ENCODE measurements at regions not wholly inside any gene's neighbourhood (a gene's known extent, or its start where the extent isn't known, plus 50 kb on each side); places are given as distances from the start of the nearest gene placed in this dataset.
"Not testable (repeated sequence)": the region's sequence is repeated elsewhere in the genome, so short reads cannot be mapped to it uniquely, and the experiment has no call there.

DNA sequence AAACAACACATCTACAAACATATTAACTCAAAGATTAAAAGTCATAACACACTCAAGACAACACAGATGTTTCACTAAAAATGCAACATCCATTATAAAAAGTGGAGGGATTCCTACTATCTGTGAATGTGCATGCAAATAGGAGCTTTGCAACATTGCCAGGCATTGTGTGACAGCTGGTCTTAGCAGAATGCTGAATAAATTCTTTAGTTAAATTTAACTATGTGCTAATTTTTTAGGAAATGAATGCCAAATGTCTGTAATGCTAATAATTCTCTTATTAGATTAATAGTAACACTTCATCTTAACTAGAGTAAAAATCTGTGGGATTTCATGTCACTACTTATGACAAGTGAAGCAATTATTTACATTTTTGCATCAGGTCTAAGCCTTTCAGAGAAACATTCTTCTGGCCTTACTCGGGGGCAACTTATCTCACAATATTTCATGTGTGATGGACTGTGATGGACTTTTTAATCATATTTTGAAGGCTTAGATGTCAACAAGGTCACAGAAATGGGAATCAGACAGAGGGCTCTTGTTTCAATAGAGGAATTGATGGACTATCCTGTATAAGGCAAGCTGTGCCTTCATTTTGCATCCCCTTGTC is 524.6 kb upstream of the KCND2 start:
- DNase-seq: no peak

DNA sequence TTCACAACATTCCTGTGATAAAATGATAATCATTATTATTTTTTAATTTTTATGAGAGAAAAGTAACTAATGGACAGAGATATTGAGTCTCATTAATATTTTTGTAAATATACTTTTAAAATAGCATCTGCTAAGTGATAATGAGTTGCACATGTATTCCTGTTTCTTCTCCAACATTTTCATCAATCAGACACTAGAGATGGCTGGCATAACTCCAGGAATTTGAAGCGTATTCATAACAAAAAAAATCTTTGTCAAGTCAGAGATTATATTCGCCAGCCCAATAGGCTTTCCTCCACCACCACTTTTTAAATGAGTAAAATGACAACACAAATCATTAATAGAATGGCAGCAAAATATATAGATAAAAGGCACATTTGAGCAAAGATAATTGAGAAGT is 524.0 kb upstream of the KCND2 start:
- DNase-seq: no peak

DNA sequence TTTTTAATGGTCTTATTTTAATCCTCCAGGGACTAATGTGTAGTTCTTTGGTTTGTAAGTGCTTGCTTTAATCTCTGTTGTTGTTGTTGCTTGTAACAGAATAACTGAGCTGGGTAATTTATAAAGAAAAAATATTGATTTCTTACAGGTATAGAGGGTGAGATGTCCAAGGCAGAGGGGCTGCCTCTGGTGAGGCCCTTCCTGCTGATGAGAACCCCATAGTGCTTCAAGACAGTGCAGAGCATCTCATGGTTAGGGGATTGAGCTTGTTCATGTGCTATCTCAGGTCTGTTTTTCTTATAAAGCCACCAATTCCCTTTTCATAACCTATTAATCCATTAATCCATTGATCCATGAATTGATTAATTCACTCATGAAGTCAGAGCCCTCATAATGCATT is 516.3 kb upstream of the KCND2 start:
- no peak for DNase-seq

DNA sequence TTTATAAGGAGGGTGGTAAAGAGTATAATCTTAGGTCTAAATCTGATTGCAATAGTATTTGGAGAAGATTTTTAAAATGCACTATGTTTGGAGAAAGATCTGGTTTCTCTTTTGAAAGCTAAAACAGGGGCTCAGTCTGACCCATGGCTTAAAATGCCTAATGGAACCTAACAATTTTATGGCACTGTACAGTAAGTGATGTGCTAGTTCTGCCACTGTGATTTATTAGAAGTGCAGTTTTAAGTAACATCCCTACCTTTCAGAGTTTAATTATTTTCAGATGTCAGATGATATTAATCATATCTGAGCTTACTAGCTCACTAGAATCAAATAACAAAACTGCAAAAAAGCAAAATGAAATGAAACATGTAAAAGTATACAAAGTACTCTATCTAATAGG is 514.7 kb upstream of the KCND2 start:
- DNase-seq: no peak

DNA sequence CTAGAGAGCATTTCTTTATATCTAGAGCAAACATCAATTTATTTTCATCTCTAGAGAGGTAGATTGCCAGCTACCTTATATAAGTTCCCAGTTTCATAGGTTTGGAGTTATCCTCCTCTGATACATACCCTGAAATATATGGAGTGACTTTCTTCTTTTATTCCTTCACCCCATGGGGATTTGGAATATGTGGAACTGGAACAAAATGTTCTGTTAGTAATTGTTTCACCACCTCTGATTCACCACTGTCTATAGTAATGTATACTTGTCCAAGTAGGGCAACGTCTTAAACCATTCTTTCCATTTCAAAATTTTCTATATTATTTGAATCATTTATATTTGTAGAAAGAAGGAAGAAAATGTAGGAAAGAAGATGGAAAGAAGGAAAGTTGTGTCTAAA is 511.2 kb upstream of the KCND2 start:
- no peak for DNase-seq

DNA sequence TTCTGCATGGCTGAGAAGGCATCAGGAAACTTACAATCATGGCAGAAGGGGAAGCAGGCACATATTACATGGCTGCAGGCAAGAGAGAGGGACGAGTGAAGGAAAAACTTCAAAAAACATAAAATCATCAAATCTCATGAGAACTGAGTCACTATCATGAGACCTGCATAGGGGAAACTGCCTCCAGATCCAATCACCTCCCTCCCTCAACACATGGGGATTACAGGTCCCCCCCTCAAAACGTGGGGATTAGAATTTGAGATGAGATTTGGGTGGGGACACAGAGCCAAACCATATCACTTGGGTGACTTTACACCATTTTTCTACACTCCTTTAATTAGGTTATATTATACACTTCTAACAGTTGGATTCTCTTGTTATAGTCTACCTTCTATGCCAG is 490.7 kb upstream of the KCND2 start:
- no peak for DNase-seq

DNA sequence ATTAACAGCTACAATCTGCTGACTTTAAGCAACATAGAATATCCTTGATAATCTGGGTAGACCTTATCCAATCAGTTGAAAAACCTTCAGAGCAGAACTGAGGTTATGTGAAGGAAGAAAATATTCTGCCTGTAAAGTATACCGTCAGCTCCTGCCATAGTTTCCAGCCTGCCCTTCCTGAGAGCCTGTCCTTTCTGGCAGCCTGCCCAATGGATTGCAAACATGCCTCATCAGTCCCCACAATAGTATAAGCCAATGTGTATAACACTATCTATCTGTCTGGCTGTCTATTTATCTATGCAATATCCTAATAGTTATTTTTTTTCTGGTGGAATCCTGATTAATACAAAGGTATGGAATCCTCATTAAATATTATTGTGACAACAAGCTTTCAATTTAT is 489.2 kb upstream of the KCND2 start:
- no peak for DNase-seq

DNA sequence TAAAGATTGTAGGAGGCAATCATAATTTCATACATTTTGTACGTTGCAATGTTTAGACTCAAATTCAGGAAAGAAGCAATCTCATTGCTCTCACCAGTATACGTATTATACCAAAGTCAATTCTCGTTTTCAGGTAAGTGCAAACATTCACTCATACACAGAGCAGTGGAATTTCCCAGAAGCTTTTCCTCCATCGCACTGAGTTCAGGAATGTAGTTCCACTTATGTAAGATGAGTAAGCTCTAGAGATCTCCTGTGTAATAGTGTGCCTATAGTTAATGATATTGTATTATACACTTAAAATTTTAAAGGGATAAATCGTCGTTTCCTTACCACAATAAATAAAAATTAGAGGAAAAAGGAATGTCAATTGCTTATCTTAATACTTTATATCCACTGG is 470.8 kb upstream of the KCND2 start:
- no peak for DNase-seq

DNA sequence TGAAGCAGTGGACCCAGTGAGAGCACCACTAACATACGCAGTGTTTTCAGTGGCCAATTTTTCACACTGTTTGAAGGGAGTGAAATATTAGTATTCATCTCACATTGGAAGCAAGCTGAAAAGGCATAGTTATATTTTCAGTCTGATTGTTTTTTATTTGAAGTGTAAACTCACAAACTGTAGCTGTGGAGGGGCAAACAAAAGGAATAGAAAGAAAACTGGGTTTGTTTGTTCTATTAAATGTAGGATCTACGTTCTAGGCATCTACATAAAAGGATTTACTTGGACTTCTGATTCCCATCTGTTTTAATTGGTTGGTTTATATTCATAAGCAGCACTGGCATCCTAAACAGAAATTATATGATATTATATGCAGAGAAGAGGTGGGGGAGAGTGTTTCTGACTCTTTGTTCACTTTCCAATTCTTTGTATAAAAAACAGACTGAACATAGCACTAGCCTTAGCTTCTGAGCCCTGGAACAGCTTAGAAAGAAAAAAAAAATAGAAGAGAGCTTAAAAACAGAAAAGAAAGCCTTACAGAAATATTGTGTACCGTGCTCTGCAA is 447.8 kb upstream of the KCND2 start:
- DNase-seq: no peak

DNA sequence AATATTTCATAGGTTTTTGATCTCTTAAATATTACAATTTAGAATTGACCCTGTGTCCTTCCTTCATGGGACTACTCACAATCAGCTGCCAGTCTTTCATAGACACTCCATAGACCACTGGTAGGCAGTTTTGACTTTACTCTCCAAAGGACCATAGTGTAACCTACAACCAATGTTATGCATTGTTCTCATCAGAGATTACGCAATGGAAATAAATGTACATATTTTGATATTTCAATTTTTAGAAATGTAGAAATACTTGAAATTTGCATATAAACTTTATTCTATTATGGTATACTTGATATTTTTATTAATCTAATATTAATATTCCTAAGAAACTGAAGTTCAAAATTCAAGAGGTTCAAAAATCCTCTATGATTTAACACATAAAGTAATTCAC is 446.4 kb upstream of the KCND2 start:
- DNase-seq: no peak

DNA sequence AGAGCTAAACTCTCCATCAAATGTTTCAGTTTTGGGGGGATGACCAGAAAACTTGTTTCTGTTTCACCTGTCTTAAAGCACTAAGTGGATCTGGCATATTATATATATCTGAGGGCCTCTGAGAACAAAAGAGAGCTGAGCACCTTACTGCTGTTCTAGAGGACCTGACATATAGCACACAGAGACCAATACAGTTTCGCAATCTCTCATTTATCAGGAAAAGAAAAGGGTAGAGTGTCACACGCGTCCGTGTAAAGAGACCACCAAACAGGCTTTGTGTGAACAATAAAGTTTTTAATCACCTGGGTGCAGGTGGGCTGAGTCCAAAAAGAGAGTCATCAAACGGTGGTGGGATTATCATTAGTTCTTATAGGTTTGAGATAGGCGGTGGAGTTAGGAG is 434.5 kb upstream of the KCND2 start:
- no peak for DNase-seq

DNA sequence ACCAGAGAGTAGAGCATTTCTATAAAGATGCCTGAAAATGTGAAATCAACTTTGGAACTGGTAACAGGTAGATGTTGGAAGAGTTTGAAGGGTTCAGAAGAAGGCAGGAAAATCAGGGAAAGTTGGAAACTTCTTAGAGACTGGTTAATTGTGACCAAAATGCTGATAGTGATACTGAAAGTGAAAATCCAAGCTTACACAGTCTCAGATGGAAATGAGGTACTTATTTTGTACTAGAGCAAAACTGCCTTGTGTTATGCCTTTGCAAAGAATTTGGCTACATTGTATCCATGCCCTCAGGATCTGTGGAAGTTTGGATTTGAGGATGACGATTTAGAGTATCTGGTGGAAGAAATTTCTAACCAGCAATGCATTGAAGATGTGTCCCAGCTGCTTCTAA is 430.6 kb upstream of the KCND2 start:
- DNase-seq: no peak

DNA sequence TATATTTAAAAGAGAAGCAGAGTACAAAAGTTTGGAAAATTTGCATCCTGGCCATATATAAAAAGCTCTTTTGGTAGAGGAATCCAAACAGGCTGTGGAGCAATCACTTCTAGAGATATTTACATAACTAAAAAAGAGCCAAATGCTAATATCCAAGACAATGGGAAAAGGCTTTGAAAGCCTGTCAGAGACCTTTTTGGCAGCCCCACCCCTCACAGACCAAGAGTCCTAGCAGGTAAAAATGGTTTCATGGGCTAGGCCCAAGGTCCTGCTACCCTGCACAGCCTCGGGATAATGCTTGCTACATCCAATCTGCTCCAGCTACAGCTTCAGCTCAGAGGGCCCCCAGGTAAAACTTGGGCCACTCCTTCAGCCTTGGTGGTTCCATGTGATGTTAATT is 430.2 kb upstream of the KCND2 start:
- no peak for DNase-seq

DNA sequence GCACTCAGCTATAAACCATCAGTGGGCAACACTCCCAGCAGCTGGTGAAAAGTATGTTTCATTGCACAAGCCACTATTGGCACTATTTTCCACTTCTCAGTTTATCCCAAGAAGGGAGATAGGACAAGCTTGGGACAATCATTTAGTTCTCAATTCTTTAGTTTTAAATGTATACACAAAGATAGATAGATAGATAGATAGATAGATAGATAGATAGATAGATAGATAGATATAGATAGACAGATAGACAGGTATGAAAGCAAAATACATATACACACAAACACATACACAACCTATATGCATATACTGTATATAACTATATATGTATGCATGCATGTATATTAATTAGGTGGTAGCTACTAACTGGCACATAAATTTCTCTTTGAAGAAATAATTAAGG is 411.6 kb upstream of the KCND2 start:
- DNase-seq: no peak

DNA sequence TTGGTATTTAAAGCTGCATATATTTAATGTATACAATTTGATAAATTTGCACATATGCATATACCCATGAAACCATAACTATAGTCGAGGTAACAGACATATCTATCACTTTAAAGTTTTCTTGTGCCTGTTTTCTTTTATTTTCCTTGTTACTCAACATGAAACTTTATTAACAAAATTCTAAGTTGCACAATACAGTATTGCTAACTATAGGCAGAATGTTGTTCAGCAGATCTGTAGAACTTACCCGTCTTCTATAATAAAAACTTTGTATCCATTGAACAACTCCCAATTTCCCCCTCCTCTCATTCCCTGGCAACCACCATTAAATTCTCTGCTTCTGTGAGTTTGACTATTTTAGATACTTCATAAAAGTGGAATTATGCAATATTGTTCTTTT is 404.6 kb upstream of the KCND2 start:
- DNase-seq: no peak

DNA sequence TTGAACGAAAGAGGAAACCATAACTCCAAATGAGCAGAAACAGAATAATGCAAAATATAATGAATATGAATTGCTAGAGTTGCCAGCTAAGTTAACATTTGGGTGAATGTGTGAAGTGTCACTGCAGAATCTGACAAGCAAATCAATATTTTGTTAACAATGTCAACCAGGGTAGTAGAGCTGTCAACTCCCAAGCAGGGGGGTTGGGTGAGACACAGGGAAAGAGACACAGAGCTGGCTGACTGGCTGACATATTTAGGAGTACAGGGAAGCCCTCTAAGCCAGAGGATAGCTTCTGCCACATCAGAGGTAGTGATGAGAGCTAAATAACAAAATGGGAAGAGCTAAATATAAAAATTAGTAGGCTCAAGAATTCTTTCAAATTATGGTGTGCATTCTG is 393.1 kb upstream of the KCND2 start:
- DNase-seq: no peak

DNA sequence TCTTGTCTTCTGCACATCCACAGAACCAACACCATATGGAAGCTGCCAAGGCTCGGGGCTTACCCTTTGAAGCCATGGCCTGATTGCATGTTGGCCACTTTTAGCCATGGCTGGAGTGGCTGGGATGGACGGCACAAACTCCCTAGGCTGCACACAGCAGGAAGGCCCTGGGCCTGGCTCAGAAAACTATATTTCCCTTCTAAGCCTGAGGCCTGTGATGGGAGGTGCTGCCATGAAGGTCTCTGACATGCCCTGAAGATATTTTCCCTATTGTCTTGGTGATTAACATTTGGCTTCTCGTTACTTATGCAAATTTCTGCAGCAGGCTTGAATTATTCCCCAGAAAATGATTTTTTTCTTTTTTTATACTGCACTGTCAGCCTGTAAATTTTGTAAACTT is 387.0 kb upstream of the KCND2 start:
- no peak for DNase-seq

DNA sequence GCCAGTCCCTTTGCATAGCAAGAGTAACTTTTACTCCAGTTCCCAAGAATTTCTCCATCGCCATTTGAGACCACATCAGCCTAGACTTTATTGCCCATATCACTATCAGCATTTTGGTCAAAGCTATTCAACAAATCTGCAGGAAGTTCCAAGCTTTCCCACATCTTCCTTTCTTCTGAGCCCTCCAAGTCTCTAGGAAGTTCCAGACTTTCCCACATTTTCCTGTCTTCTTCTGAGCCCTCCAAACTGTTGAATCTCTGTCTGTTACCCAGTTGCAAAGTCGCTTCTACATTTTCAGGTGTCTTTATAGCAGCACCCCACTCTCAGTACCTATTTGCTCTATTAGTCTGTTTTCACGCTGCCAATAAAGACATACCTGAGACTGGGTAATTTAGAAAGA is 386.4 kb upstream of the KCND2 start:
- DNase-seq: not testable (repeated sequence)

DNA sequence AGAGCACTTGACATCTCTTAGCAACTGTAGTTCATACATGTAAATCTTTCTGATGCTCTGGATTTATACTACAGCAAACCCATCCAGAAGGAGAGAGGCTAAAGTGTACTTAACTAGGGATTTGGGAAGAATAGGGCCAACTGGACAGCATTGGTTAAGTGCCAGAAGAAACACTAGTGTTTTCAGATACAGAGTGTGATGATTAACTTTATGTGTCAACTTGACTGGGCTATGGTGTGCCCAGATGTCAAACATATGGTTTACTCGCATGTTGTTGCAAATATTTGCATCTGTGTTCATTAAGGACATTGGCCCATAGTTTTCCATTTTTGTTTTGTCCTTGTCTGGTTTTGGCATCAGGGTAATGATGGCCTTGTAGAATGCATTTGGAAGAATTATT is 384.7 kb upstream of the KCND2 start:
- no peak for DNase-seq

DNA sequence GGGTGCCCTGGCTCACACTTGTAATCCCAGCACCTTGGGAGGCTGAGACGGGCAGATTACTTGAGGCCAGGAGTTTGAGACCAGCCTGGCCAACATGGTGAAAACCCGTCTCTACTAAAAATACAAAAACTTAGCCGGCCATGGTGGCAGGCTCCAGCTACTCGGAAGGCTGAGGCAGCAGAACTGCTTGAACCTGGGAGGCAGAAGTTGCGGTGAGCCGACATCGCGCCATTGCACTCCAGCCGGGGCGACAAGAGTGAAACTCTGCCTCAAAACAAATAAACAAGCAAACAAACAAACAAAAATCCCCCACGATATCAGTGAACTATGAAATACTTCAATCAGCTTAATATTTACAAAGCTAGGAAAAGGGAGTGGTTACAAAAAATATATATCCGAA is 382.3 kb upstream of the KCND2 start:
- DNase-seq: no peak

DNA sequence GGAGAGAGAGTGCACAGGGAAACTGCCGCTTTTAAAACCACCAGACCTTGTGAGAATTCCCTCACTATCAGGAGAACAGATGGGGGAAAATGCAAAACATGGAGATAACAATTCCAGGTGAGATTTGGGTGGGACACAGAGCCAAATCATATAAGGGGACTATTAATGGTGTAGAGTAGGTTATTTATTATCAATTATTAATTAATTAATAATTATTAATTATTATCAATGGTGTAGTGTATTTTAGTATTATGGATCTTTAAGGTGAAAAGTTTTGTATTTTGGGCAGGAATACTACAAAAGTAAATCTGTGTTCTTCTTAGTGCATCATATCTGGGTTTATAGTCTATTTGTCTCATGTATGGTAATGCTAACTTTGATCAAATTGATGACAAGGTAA is 377.7 kb upstream of the KCND2 start:
- DNase-seq: no peak

DNA sequence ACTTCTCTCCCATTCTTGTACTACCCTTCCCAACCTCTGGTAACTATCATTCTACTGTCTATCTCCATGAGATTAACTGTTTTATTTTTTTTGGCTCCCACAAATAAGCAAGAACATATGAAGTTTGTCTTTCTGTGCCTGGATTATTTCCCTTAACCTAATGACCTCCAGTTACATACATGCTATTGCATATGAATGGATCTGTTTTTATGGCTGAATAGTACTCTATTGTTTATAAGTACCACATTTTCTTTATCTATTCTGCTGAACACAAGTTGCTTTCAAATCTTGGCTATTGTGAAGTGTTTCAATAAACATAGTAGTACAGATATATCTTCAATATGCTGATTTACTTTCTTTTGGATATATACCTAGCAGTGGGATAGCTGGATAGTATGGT is 376.6 kb upstream of the KCND2 start:
- DNase-seq: no peak

DNA sequence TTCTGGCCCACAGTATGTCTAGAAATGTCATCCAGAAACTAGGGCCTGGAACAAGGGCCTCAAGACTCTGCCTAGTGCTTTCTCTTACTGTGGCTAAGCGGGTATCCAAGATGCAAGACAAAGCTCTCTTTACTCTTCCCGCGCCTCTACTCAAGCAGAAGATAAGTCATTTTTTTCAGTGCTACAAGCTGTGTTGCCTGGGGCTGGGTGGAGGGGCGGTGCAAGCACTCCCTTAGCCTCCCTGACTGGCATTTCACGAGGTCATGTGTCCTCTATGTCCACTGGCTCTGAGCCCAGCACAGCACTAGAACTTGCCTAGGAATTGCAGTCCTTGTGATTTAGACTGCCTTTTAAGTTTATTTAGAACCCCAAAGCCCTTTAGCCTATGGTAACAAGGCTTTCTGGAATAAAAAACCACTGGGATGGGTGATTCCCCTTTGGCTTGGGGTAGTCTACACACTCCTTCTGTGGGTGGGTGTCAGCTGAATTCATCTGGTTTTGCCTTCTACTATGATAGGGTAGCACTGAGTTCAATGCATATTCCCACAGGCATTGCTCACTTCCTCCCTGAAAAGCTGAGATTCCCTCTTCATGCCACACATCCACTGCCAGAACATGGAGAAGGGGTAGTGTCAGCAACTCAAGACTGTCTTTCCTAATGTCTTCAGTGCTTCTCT is 371.8 kb upstream of the KCND2 start:
- no peak for DNase-seq

DNA sequence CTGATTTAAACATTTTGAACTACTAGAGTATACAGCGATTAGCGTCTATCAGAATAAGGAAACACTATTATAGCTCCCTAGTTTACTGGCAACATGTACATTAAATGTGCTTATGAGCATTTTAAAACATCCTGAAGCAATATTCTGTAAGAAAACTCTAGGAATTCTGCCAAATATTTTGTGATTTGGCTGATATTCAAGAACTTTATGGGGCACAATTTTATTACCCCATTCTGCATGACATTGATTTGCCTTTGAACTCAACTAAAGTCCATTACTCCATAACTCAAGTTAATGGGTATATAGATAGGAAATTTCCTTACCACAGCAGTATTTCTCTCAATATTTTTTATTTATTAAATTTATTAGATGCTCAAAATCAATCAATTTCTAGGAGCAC is 369.9 kb upstream of the KCND2 start:
- no peak for DNase-seq

DNA sequence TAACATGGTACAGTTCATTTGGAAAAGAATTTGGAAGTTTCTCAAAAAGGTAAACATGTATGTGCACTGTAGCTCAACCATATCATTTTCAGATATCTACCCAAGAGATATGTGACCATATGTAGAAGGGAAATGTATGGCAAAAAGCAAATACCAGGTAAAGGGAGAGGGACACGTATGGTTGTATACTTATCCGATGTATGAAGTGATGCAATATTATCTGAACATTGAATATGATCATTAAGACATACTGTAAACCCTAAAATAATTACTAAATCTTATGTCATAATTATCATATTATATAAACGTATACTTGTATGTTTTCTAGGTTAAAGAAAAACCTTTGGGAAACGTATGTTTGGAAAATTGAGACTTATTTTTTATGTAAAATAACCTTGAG is 367.5 kb upstream of the KCND2 start:
- no peak for DNase-seq
